Activated CD8-positive, alpha-beta memory T cell treated with anti-CD3 and anti-CD28 coated beads, Interleukin-2, amount 10 ng/mL, durations not matched to agents 7 days and 5 days (primary cell): ENCODE measurements at regions not wholly inside any gene's neighbourhood (a gene's known extent, or its start where the extent isn't known, plus 50 kb on each side); places are given as distances from the start of the nearest gene placed in this dataset.
"Not testable (repeated sequence)": the region's sequence is repeated elsewhere in the genome, so short reads cannot be mapped to it uniquely, and the experiment has no call there.

ENCODE experiments used
- ATAC-seq: fragments of 150-1000 bp; cut with Tn5 transposase; one replicate; pipeline ENCODE4 v1.10.0; 2021; ENCODE audit warnings: moderate library complexity
- CTCF ChIA-PET: fragments of 350-600 bp; sonication (Branson Sonifier 250); formaldehyde crosslinking; loops from one replicate; lab custom pipeline; 2021; ENCODE audit warnings: antibody characterized with exemption; lab: Charles Lee
- DNase-seq: peaks from one replicate; pipeline ENCODE4 v3.0.0-alpha.2; 2020
- H3K27ac Mint-ChIP-seq: one replicate; pipeline ENCODE4 v1.8.0; 2021; ENCODE audit warnings: mild to moderate bottlenecking, mixed read lengths
- H3K27me3 Mint-ChIP-seq: one replicate; pipeline ENCODE4 v1.8.0; 2021; ENCODE audit warnings: mixed read lengths
- H3K36me3 Mint-ChIP-seq: one replicate; pipeline ENCODE4 v1.8.0; 2021; ENCODE audit warnings: mild to moderate bottlenecking, mixed read lengths
- H3K4me1 Mint-ChIP-seq: one replicate; pipeline ENCODE4 v1.8.0; 2021; ENCODE audit warnings: mixed read lengths
- H3K4me3 Mint-ChIP-seq: one replicate; pipeline ENCODE4 v1.8.0; 2021; ENCODE audit warnings: mild to moderate bottlenecking, moderate library complexity, mixed read lengths
- H3K9me3 Mint-ChIP-seq: one replicate; pipeline ENCODE4 v1.8.0; 2022; ENCODE audit warnings: low read depth, mixed read lengths

- H3K36me3 Mint-ChIP-seq, ATAC-seq, H3K27ac Mint-ChIP-seq, CTCF ChIA-PET, H3K4me3 Mint-ChIP-seq, H3K4me1 Mint-ChIP-seq, DNase-seq, H3K27me3 Mint-ChIP-seq, H3K9me3 Mint-ChIP-seq: not testable (repeated sequence)
These were observed 587.9 kb upstream of the SLC8A1 start for GRCh38 chr2:41039750-41040149.

- Mint-ChIP-seq H3K27me3 (no peaks in the 10 kb centered on the region), H3K27ac (no peak overlapping the region), H3K4me3 (no peak overlapping the region), H3K4me1 (no peaks in the 10 kb centered on the region), H3K36me3 (no peaks in the 10 kb centered on the region), H3K9me3 (peaks cover 4% of the 10 kb centered on the region)
- ATAC-seq (no peak), DNase-seq (no peak)
- CTCF ChIA-PET = no interaction called here
These were observed 589.1 kb upstream of the SLC8A1 start for GRCh38 chr2:41040782-41041520.

GRCh38 chr2:41042343-41042742 is 590.5 kb upstream of the SLC8A1 start:
- Mint-ChIP-seq H3K36me3 (no peaks in the 10 kb centered on the region), H3K4me3 (no peak overlapping the region), H3K27ac (no peak overlapping the region), H3K27me3 (no peaks in the 10 kb centered on the region), H3K9me3 (peaks cover 4% of the 10 kb centered on the region), H3K4me1 (no peaks in the 10 kb centered on the region)
- ATAC-seq (no peak), DNase-seq (no peak)
- CTCF ChIA-PET = no interaction called here

GRCh38 chr2:41061356-41061755 is 609.5 kb upstream of the SLC8A1 start:
- Mint-ChIP-seq H3K4me1 (no peaks in the 10 kb centered on the region), H3K27me3 (no peaks in the 10 kb centered on the region), H3K4me3 (no peak overlapping the region), H3K27ac (no peak overlapping the region), H3K36me3 (no peaks in the 10 kb centered on the region), H3K9me3 (peaks cover 6% of the 10 kb centered on the region)
- no peak for DNase-seq
- CTCF ChIA-PET = no interaction called here
- ATAC-seq = no peak

GRCh38 chr2:41062336-41062735 is 610.4 kb upstream of the SLC8A1 start:
- no peak overlapping the region for H3K27ac Mint-ChIP-seq
- peaks cover 2% of the 10 kb centered on the region for H3K9me3 Mint-ChIP-seq
- no peaks in the 10 kb centered on the region for H3K27me3 Mint-ChIP-seq
- no peak for DNase-seq
- ATAC-seq = no peak
- CTCF ChIA-PET = no interaction called here
- H3K4me1 Mint-ChIP-seq = no peaks in the 10 kb centered on the region
- H3K36me3 Mint-ChIP-seq = no peaks in the 10 kb centered on the region
- no peak overlapping the region for H3K4me3 Mint-ChIP-seq

- ATAC-seq = no peak
- no peak overlapping the region for H3K4me3 Mint-ChIP-seq
- no peaks in the 10 kb centered on the region for H3K4me1 Mint-ChIP-seq
- H3K9me3 Mint-ChIP-seq = no peaks in the 10 kb centered on the region
- no peaks in the 10 kb centered on the region for H3K36me3 Mint-ChIP-seq
- no peak overlapping the region for H3K27ac Mint-ChIP-seq
- CTCF ChIA-PET = no interaction called here
- no peaks in the 10 kb centered on the region for H3K27me3 Mint-ChIP-seq
- DNase-seq = no peak
These were observed 614.3 kb upstream of the SLC8A1 start for GRCh38 chr2:41066168-41066567.

GRCh38 chr2:41068740-41069139 is 616.9 kb upstream of the SLC8A1 start:
- H3K27ac Mint-ChIP-seq = no peak overlapping the region
- no peaks in the 10 kb centered on the region for H3K4me1 Mint-ChIP-seq
- ATAC-seq (no peak), DNase-seq (no peak)
- peaks cover 2% of the 10 kb centered on the region for H3K9me3 Mint-ChIP-seq
- CTCF ChIA-PET = no interaction called here
- H3K4me3 Mint-ChIP-seq = no peak overlapping the region
- H3K36me3 Mint-ChIP-seq = no peaks in the 10 kb centered on the region
- H3K27me3 Mint-ChIP-seq = no peaks in the 10 kb centered on the region

GRCh38 chr2:41078341-41078740 is 626.5 kb upstream of the SLC8A1 start:
- CTCF ChIA-PET = no interaction called here
- no peaks in the 10 kb centered on the region for H3K36me3 Mint-ChIP-seq
- peaks cover 4% of the 10 kb centered on the region for H3K9me3 Mint-ChIP-seq
- DNase-seq (no peak), ATAC-seq (no peak)
- no peak overlapping the region for H3K4me3 Mint-ChIP-seq
- H3K27me3 Mint-ChIP-seq = no peaks in the 10 kb centered on the region
- H3K4me1 Mint-ChIP-seq = no peaks in the 10 kb centered on the region
- H3K27ac Mint-ChIP-seq = no peak overlapping the region

GRCh38 chr2:41079011-41079410 is 627.1 kb upstream of the SLC8A1 start:
- peaks cover 4% of the 10 kb centered on the region for H3K9me3 Mint-ChIP-seq
- no peaks in the 10 kb centered on the region for H3K4me1 Mint-ChIP-seq
- CTCF ChIA-PET = no interaction called here
- H3K27ac Mint-ChIP-seq = no peak overlapping the region
- H3K36me3 Mint-ChIP-seq = no peaks in the 10 kb centered on the region
- no peaks in the 10 kb centered on the region for H3K27me3 Mint-ChIP-seq
- ATAC-seq (no peak), DNase-seq (no peak)
- no peak overlapping the region for H3K4me3 Mint-ChIP-seq

- no peaks in the 10 kb centered on the region for H3K4me1 Mint-ChIP-seq
- no peaks in the 10 kb centered on the region for H3K27me3 Mint-ChIP-seq
- DNase-seq = no peak
- ATAC-seq = no peak
- CTCF ChIA-PET = no interaction called here
- no peaks in the 10 kb centered on the region for H3K36me3 Mint-ChIP-seq
- H3K27ac Mint-ChIP-seq = no peak overlapping the region
- H3K9me3 Mint-ChIP-seq = no peaks in the 10 kb centered on the region
- no peak overlapping the region for H3K4me3 Mint-ChIP-seq
These were observed 632.4 kb upstream of the SLC8A1 start for GRCh38 chr2:41084321-41084720.

- CTCF ChIA-PET = no interaction called here
- H3K36me3 Mint-ChIP-seq = no peaks in the 10 kb centered on the region
- no peaks in the 10 kb centered on the region for H3K27me3 Mint-ChIP-seq
These were observed 636.1 kb upstream of the SLC8A1 start for GRCh38 chr2:41087946-41088345.

GRCh38 chr2:41101281-41101680 is 649.4 kb upstream of the SLC8A1 start:
- H3K9me3 Mint-ChIP-seq = no peaks in the 10 kb centered on the region
- H3K36me3 Mint-ChIP-seq = no peaks in the 10 kb centered on the region
- no peak overlapping the region for H3K4me3 Mint-ChIP-seq
- CTCF ChIA-PET = no interaction called here
- DNase-seq = no peak
- no peaks in the 10 kb centered on the region for H3K4me1 Mint-ChIP-seq
- H3K27me3 Mint-ChIP-seq = no peaks in the 10 kb centered on the region
- no peak for ATAC-seq
- no peak overlapping the region for H3K27ac Mint-ChIP-seq

More at GRCh38 chr2:41087946-41088345, 636.1 kb upstream of the SLC8A1 start:
- no peak overlapping the region for H3K27ac Mint-ChIP-seq
- no peak for ATAC-seq
- H3K4me1 Mint-ChIP-seq = no peaks in the 10 kb centered on the region
- no peak for DNase-seq
- no peak overlapping the region for H3K4me3 Mint-ChIP-seq
- H3K9me3 Mint-ChIP-seq = no peaks in the 10 kb centered on the region

- H3K9me3 Mint-ChIP-seq = peaks cover 3% of the 10 kb centered on the region
- H3K4me3 Mint-ChIP-seq = no peak overlapping the region
- CTCF ChIA-PET = no interaction called here
- ATAC-seq (no peak), DNase-seq (no peak)
- H3K36me3 Mint-ChIP-seq = no peaks in the 10 kb centered on the region
- H3K27me3 Mint-ChIP-seq = no peaks in the 10 kb centered on the region
- H3K27ac Mint-ChIP-seq = no peak overlapping the region
- H3K4me1 Mint-ChIP-seq = no peaks in the 10 kb centered on the region
These were observed 657.9 kb upstream of the SLC8A1 start for GRCh38 chr2:41109744-41110143.

- H3K9me3 Mint-ChIP-seq = peaks cover 3% of the 10 kb centered on the region
- H3K27ac Mint-ChIP-seq = no peak overlapping the region
These were observed 660.1 kb upstream of the SLC8A1 start for GRCh38 chr2:41111836-41112627.

More at GRCh38 chr2:41111836-41112627, 660.1 kb upstream of the SLC8A1 start:
- CTCF ChIA-PET = no interaction called here
- ATAC-seq = no peak
- H3K27me3 Mint-ChIP-seq = no peaks in the 10 kb centered on the region
- H3K36me3 Mint-ChIP-seq = no peaks in the 10 kb centered on the region
- no peak for DNase-seq
- no peak overlapping the region for H3K4me3 Mint-ChIP-seq
- H3K4me1 Mint-ChIP-seq = no peaks in the 10 kb centered on the region
